ENCODE measurements at regions not wholly inside any gene's neighbourhood (a gene's known extent, or its start where the extent isn't known, plus 50 kb on each side); places are given as distances from the start of the nearest gene placed in this dataset.
"Not testable (repeated sequence)": the region's sequence is repeated elsewhere in the genome, so short reads cannot be mapped to it uniquely, and the experiment has no call there.

DNA sequence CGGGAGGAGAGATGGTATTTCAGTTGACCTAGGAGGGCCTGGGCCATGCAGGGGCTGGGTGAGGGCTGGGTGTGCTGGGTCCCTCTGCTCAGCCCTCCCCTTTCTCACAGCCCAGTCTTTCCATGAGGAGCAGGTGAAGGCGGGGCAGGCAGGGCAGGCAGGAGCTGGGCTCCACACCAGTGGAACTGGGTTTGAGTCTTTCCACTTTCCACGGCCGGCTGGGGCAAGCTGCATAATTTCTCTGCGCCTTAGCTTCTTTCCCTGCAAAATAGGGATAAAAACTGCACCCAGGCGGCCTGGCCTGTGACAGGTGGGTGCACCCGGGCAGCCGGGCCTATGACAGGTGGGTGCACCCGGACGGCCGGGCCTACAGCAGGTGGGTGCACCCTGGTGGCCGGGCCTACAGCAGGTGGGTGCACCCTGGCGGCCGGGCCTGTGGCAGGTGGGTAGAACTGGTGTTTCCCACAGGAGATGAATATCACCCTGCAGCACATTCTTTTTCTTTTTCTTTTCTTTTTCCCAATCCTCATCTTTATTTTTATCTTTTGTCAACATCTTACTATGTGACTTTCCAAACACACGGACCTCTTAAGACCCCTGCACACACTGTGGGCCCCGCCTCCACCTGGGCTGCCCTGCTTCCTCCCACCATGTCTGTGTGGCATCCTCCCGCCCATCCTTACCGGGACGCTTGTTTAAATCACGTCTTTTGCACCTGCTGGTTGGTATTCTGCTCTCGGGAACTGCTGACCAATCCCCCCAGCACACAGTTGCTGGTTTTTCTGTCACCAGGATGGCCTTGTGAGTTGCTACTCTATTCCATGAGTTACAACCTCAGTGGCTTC lies 111.3 kb downstream of the NPIPB11 start:
- DNase-seq (ENCODE audit: low read depth) = not testable (repeated sequence)

DNA sequence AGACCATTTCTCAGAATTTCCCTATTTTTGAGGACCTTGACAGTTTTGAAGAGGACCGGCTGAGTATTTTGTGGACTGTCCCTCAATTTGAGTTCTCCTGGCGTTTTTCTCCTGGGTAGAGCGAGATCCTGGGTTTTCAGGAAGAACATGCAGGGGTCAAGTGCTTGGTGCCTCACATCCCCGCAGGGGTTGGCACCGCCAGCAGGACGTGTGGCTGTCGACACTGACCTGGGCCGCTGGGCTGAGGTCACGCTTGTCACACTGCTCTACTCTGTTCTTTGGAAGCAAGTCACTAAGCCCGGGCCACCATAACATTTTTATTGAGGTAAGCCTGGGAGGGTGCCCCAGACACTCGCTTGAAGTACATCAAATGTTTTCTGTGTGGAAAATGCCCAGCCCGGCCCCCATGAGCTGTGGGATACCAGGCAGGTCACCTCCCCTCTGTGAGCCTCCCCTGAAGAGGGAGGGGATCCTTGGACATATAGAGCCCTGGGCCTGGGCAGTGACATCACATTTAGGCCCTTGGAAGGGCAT lies 112.0 kb downstream of the NPIPB11 start:
- DNase-seq (ENCODE audit: low read depth) = not testable (repeated sequence)

DNA sequence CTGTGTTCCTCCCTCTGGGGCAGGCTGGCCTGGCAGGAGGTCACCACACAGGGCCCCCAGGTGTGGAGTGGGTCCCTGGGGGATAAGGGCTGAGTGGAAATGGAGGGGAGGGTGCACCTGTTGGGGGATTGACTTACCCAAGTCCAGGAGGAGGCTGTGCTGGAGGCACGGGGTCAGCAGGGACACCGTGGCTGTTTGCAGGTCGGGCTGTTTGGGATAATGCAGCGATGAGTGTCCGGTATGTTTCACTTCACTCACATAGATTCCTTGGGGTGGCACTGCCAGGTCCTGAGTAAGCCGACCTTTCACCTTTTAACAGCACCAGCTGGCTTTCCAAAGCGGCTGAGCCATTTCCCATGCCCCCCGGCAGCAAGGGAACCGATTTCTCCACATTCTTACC lies 113.0 kb downstream of the NPIPB11 start:
- not testable (repeated sequence) for DNase-seq (ENCODE audit: low read depth)

DNA sequence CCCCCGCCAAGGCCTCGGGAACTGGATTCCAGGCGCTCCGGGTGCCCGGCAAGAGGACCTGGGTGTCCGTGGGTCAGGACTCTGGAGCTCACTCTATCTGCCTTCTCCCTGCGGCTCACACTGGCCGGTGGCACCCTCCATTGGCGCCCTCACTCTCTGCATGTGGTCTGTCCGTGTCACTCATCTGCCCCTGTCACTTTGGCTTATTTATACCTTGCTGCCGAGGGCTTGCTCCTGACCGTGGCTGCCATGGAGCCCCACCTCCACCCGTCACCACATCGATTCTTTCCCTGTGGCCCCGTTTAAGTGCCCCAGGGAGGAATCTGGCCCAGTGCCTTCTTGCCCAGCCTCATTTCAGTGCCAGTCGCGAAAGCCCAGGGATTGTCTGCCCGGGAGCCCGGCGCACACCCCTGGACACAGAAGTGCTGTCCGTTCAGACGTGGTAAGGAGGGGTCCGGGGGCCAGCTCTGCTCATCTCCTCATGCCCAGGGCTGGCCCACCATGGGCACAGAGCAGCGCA lies 113.5 kb downstream of the NPIPB11 start:
- DNase-seq (ENCODE audit: low read depth) = not testable (repeated sequence)

DNA sequence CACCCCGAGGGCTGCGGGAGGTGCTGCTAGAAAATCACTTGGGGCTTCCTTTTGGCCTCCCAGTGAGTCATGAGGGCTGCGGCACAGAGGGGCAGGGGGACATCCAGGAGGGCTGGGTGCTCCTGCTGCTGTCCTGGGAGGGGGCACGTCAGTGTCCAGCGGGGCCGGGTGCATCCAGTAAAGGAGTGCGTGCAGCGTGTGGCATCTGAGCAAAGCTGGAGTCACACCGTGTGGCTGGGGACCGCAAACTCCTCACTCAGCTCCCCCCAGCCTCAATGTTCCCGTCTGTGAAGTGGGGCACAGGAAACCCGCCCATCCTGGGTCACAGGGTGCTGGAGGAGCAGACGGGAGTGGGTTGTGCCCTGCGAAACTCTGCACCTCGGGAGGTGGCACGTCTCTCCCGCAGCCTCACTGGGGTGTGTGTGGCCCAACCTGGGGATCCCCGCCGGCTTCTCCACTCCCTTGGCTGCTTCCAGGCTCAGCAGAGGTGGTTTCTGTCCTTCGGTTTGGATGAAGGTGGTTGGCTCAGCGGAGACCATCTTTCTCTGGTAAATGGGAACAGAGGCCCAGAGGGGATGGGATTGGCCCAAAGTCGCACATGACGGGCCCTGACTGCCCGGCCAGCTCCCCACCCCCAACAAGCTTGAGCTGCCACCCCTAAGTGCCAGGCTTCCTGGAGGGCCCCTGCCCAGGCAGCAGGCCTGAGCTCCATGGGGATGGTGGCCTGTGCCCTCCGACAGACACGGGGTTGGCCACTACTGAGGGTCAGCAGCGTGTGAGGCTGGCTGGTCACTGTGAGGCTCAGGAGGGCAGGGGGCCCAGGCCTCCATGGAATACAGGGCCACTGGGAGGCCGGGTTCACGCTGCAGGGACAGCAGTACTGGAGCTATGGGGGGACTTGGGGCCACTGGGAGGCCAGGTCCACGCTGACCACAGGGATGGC lies 114.9 kb downstream of the NPIPB11 start:
- not testable (repeated sequence) for DNase-seq (ENCODE audit: low read depth)

DNA sequence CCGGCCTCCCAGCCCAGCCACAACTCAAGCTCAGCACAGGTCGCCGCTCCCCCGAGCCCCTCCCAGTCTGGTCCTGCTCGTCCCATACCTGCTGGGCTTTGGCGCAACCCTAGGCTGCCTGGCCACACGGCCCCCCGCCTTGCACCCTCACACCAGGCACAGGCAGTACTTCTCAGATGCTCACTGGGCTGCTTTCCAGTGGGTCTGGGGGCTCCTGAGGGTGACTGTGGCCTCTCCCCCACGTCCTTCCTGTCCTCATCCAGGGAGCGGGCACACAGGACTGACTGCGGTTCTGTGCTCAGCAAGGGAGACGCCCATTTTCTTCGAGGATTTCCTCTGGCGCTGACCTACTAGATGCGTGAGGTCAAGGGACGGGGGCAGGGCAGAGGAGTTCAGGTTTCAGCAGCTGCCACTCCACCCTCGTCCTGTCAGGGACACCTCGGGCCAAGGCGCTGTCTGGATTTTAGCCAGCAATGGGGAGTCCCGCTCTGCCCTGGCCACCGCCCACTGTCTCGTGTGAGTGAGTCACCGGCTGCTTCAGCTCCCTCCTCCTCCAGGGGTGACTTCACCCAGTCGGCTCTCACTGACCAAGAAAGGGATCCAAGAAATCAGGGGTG lies 115.8 kb downstream of the NPIPB11 start:
- peak; percentile 45 for DNase-seq (ENCODE audit: low read depth)

DNA sequence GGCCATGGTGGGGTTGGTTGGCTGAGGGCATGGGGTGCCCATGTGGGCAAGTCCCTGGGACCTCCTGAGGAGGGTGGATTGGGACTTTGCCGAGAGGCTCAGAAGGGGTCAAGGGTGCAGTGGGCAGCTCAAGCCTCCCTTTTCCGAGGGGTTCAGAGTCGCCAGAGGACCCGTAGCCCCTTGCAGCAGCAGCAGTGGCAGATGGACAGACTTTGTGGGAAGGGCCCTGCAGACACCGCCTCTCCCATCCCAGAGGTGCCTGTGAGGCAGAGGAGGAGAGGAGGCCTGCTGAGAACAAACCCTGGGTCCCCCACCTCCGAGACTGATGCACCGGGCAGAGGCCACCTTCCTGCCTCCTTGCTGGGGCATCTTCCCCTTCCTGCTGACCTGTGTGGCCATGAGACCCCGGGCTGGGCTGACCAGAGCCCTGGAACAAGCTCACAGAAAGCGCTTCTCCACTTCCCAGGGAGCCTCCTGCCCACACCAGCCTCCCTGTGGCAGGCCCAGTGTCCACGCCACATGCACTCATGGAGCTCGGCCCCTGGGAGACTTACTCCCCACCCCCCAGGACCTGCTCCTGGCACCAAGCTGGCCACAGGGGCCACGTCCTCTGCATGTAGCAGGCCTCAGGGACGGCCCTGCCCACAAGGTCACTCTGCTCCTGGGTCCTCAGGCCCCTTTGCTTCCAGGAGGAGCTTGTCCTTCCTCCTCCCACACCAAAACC lies 116.8 kb downstream of the NPIPB11 start:
- DNase-seq (ENCODE audit: low read depth) = not testable (repeated sequence)

DNA sequence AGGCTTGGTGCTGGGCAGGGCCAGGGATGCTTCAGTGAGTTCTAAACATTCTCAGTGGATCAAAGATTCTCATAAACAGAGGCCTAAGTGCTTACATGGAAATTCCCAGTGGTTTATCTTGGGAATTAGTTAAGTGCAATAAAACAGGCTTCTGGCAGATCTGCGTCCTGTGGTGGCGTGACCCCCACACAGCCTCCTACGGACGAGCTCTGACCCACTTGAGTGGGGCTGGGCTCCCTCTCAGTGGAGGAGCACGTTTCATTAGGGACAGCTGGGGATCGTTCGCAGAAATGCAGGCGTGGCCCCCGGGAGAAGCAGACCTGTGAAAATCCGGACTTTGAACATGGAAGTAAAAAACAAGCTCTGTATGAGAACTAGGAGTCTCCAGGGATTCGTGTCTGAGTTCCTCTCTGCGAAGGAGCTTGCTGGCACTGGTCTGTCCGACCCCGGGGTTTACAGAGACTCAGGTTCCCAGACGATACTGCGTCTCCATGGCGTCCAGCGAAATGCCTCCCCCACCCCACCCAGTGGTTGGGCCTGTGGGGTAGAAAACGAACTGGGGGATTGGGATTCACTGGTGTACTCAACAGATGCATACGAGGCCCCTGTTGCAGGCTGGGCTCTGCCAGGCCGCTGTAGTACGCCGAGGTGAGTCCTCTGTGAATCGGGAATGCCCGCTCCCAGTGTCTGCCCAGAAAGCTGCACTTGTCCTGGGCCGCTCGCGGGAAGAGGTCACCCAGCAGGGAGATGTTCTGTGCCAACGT lies 117.6 kb downstream of the NPIPB11 start:
- not testable (repeated sequence) for DNase-seq (ENCODE audit: low read depth)

DNA sequence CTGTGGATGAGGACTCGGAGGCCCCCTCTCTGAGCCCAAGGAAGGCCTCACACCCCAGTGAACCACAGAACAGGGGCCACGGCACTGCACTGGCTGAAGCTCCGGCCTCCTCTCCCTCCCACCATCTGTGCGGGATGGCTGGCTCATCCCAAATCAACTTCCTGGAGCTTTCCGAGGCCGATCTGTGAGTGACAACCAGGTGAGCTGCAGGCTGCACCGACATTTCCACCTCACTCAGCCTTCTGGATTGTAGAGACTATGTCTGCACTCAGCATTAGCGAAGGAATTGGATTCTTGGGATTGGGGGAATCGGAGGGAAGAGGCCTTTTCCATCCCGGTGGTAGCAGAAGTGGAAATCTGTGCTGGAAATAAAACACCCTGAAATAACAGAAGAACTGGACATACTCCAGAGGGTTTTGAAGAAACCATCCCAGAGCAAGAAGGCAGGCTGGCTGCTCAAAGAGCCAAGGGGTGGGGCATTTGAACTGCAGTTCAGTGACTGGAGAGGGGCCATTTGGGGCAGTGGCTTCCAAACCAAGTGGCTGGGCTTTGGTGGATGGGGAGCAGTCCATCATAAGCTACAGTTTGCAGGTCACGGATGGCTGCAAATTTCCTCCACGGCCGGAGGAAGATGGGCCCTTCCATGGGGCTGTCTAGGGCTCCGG lies 118.5 kb downstream of the NPIPB11 start:
- DNase-seq (ENCODE audit: low read depth) = not testable (repeated sequence)

DNA sequence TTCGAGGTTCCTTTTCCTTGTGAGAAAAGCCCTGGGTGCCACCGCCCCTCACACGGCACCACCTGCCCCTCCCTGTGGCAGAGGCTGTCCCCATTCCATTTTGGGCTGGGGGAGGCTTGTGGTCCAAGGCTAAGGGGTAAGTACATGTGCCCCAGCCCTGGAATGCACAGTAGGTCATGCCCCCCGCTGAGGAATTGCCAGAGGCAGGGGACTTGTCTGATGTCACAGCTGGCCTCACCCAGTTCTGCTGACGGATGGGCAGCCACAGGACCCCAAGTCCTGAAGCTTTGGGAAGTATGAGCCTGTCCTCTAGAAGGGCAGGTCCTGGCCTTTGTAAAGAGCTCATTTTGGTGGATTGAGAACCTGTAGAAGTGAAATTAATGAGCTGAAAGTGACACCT lies 119.3 kb downstream of the NPIPB11 start:
- DNase-seq (ENCODE audit: low read depth) = not testable (repeated sequence)

DNA sequence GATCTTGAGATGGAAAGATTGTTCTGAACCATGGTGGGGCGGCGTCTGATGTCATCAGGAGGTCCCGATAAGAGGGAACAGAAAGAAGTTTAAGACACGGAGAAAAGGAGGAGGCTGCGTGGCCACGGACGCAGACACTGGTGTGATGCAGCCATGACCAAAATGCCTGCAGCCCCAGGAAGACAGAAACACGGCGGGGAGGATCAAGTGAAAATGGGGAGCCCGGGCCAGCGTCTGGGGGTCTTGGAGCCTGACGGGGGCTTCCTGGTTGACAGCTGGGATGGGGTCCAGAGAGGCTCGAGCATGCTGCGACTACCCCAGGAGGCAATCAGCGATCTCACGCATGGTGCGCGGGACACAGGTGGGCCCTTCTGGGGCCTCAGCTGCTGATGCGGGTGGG lies 119.7 kb downstream of the NPIPB11 start:
- DNase-seq (ENCODE audit: low read depth) = not testable (repeated sequence)

DNA sequence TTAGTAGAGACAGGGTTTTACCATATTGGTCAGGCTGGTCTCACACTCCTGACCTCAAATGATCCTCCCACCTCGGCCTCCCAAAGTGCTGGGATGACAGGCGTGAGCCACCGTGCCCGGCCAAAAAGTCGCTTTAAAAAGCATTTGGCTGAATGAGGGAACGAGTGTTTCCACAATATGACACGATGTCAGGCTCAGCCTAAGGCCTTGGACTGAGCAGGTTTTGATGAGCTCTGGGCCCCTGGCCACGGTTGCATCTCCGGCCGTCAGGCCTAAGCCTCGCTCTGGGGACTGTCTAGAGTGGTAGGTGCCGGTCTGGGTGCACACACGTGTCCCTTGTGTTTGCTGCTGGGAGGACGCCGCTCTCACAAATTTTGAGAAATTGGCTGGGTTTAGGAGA lies 120.3 kb downstream of the NPIPB11 start:
- DNase-seq (ENCODE audit: low read depth) = not testable (repeated sequence)

DNA sequence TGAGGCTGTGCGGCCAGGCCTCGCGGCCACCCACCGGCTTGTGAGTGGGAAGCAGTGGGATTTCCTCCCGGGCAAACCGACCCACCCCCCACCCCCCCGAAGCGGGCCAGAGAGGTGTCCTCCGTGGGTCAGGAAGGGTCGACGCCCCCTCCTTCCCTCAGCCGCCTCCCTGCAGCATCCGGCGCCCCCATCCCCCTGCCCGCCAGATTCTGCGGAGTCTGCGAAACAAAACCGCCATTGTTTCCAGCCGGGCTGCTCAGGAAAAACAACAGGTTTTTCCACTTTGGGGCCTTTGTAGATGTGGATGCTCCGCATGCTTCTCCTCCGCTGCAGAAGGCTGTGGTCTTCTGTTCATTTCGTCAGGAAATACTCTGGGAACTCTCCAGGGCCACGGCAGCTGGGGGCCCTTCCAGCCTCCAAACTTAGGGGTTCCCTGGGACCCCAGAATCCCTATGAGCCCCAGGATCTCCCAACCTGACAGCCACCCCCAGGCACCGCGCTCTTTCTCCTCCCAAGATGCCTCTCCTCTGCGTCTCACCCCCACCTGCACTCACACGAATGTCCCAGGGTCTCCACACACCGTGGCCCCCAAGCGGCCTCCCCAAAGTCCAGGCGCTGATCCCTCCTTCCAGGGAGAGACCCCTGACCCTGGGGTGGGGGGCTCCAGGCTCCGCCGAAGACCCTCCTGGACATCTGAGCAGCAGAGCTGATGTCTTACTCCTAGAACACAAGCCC lies 121.2 kb downstream of the NPIPB11 start:
- not testable (repeated sequence) for DNase-seq (ENCODE audit: low read depth)

DNA sequence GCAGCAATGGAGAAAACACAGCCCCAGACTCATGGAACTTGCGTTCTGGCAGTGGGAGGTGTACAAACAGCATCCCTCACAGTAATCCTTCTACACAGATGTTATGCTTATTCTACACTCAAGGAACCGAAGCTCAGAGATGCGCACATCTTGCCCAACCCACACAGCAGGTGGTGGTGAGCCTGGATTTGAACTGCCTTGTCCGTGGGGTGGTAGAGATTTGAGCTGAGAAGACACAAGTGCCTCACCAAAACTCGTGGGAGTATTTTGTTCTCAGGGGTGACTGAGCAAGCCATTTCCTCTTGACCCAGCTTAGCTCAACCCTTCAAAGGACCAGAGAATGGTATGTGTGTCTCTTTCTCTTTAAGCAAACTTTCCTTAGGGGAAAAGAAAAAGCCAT lies 121.8 kb downstream of the NPIPB11 start:
- DNase-seq (ENCODE audit: low read depth) = not testable (repeated sequence)

DNA sequence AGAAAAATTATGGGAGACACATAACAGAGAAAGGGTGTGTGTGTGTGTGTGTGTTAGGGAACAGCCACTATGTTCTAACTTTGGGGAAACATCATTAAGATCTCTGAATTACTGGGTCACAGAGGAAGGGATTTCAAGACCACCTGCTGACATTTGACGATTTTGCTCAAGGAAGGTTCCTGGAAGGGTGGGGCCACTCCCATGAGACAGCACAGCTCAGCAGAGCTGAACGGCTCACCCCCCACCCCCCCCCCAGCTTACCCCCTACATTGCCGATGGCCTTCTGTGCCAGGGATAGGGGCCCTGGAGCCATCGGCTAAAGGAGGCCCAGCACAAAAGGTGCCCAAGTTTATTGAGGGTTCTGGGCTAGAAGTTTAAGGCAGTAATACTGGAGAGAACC lies 122.4 kb downstream of the NPIPB11 start:
- not testable (repeated sequence) for DNase-seq (ENCODE audit: low read depth)

DNA sequence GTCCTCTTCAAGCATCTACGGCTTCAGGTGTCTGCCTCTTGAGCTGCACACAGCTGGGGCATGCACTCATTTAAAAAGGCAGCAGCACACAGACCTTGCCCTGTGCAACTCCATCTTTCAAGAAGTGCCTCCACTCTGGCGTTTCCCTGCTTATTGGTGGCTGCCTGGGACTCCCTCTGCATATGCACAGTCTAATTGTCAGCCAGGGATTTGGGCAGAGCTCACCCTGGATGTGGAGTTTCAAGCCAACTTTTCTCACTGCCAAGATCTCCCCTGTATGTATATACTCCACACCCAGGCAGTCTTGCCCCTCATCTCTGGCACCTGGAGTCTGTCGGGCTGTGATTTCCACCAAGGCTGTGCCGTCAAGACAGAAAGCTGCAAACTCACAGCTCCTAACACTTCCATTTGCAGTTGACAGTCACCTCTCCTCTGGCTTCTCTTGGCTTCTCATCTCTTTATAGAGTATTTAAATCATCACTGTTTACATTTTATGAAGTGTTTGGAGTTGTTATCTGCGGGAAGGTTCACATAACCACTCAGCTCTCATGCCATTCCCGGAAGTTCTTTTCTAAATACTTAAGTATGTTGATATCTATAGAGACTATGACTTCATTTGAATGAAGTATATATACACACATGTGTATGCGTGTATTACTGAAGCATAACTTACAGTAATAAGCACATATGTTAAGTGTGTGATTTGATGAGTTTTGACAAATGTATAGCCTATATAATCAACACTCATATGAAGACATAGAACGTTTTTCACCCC lies 128.2 kb downstream of the NPIPB11 start:
- DNase-seq (ENCODE audit: low read depth) = not testable (repeated sequence)

DNA sequence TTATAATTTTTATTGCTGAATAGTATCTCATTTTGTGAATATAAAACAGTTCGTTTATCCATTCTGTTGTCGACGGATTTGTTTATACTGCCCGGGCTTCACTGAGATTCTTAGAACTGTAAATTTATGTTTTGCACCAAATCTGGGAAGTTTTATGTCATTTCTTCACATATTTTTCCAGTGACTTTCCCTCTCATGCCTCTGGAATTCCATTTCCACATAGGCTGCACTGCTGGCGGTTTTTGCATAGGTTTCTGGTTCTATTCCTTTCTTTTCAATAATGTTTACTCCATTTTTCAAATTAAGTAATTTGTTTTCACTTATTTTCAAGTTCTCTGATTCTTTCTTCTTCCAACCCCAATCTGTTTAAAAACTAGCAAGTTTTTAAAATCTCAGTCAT lies 130.1 kb downstream of the NPIPB11 start:
- DNase-seq (ENCODE audit: low read depth) = not testable (repeated sequence)

Measured in non-pigmented ciliary epithelial cell (primary cell).